Activated B cell treated with CpG ODN at 0.5 μM for 24 hours (primary cell): ENCODE measurements at regions not wholly inside any gene's neighbourhood (a gene's known extent, or its start where the extent isn't known, plus 50 kb on each side); places are given as distances from the start of the nearest gene placed in this dataset.

Experiments used
- ATAC-seq: fragments of 200-7000 bp; cut with Tn5 transposase; one replicate; pipeline ENCODE4 v1.10.0; 2021; ENCODE audit warnings: low read depth, mild to moderate bottlenecking, moderate library complexity
- CTCF ChIA-PET: fragments of 350-600 bp; sonication (Branson Sonifier 250); formaldehyde crosslinking; loops from one replicate; lab custom pipeline; 2021; ENCODE audit warnings: antibody characterized with exemption; lab: Charles Lee
- POLR2A ChIA-PET: fragments of 350-600 bp; sonication (Branson Sonifier 250); formaldehyde crosslinking; loops from one replicate; lab custom pipeline; 2021; ENCODE audit warnings: antibody characterized with exemption; lab: Charles Lee
- DNase-seq: peaks from one replicate; pipeline ENCODE4 v3.0.0; 2022
- H3K27ac Mint-ChIP-seq: one replicate; pipeline ENCODE4 v1.8.0; 2020; ENCODE audit warnings: mixed read lengths
- H3K27me3 Mint-ChIP-seq: one replicate; pipeline ENCODE4 v1.8.0; 2021; ENCODE audit warnings: mixed read lengths
- H3K36me3 Mint-ChIP-seq: one replicate; pipeline ENCODE4 v1.8.0; 2021; ENCODE audit warnings: low read depth, mixed read lengths
- H3K4me1 Mint-ChIP-seq: one replicate; pipeline ENCODE4 v1.8.0; 2021; ENCODE audit warnings: mixed read lengths
- H3K4me3 Mint-ChIP-seq: one replicate; pipeline ENCODE4 v1.8.0; 2020; ENCODE audit warnings: mild to moderate bottlenecking, mixed read lengths
- H3K9me3 Mint-ChIP-seq: one replicate; pipeline ENCODE4 v1.8.0; 2020; ENCODE audit warnings: mixed read lengths
- CTCF ChIP-seq: fragments of 200-600 bp; IDR thresholded peaks from one replicate; pipeline ENCODE4 v1.8.0; 2022; ENCODE audit warnings: antibody characterized with exemption, mild to moderate bottlenecking
- intact Hi-C: fragments of 100-400 bp; cut with micrococcal nuclease; formaldehyde crosslinking; loops from one replicate; pipeline ENCODE4 v1.15.1; 2024

DNA sequence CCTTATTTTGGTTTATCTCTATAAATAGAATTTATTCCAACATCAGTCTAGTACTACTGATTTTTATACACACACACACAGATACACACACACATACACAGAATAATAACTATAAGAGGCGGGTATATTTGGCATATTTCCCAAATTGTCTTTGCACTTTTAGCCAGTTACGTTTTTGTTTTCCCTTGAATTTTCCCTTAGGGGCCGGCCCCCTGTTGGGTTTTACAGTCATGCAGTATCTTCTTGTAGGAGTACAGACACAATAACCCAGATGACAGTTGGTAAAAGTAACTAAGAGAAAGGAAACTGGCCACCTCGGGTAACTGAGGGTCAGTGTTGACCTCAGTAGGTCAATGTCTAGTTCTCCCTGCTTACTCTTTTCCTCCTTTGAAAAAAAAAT lies 50.9 kb downstream of the DISP1 start:
- Mint-ChIP-seq H3K4me3 (no peak overlapping the region), H3K9me3 (no peaks in the 10 kb centered on the region), H3K4me1 (peaks cover 7% of the 10 kb centered on the region), H3K36me3 (peaks cover 6% of the 10 kb centered on the region), H3K27me3 (no peaks in the 10 kb centered on the region), H3K27ac (no peak overlapping the region)
- DNase-seq (no peak), ATAC-seq (no peak)
- CTCF ChIA-PET = no interaction called here
- POLR2A ChIA-PET = no interaction called here
- no peak for TF ChIP-seq CTCF
- intact Hi-C loops = no loop called here

DNA sequence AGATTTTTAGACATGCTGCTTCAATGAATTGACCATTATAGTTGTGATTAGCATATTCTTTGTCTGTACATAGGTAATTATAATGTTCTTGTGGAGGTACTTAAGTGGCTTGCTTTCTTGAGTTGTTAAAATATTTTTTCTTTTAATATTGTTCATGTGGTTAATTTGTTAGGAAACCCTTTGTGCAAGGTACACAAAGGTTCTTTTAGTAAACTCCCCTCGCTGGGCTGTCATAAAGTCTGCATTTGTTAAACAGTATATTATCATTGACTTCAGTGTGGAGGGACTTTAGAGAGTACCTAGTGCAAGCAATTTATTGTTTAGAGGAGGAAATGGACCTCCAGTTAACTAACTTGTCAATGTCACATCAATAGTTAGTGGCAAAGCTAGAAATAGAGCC lies 52.5 kb downstream of the DISP1 start:
- POLR2A ChIA-PET = no interaction called here
- H3K4me3 Mint-ChIP-seq = no peak overlapping the region
- no peak for TF ChIP-seq CTCF

GRCh38 chr1:222876182-222876581 lies 61.3 kb downstream of the DISP1 start:
- POLR2A ChIA-PET = no interaction called here
- intact Hi-C loops = no loop called here
- no peak overlapping the region for H3K27ac Mint-ChIP-seq
- TF ChIP-seq CTCF = no peak
- H3K9me3 Mint-ChIP-seq = peaks cover 2% of the 10 kb centered on the region
- CTCF ChIA-PET = no interaction called here
- H3K27me3 Mint-ChIP-seq = no peaks in the 10 kb centered on the region
- no peak for DNase-seq
- no peak for ATAC-seq
- H3K36me3 Mint-ChIP-seq = peaks cover 20% of the 10 kb centered on the region
- H3K4me1 Mint-ChIP-seq = peaks cover 13% of the 10 kb centered on the region
- no peak overlapping the region for H3K4me3 Mint-ChIP-seq

More for the DNA sequence above, 52.5 kb downstream of the DISP1 start:
- intact Hi-C loops = no loop called here
- no peak for DNase-seq
- Mint-ChIP-seq H3K27me3 (no peaks in the 10 kb centered on the region), H3K4me1 (peaks cover under 1% of the 10 kb centered on the region), H3K36me3 (peaks cover 6% of the 10 kb centered on the region), H3K9me3 (no peaks in the 10 kb centered on the region), H3K27ac (no peak overlapping the region)
- no peak for ATAC-seq
- CTCF ChIA-PET = no interaction called here

GRCh38 chr1:222877854-222878253 lies 63.0 kb downstream of the DISP1 start:
- Mint-ChIP-seq H3K36me3 (peaks cover 21% of the 10 kb centered on the region), H3K4me3 (no peak overlapping the region), H3K27ac (no peak overlapping the region), H3K9me3 (peaks cover 2% of the 10 kb centered on the region), H3K27me3 (no peaks in the 10 kb centered on the region), H3K4me1 (peaks cover 11% of the 10 kb centered on the region)
- ATAC-seq (no peak), DNase-seq (no peak)
- ChIA-PET POLR2A (no interaction called here), CTCF (no interaction called here)
- no peak for TF ChIP-seq CTCF
- intact Hi-C loops = no loop called here

DNA sequence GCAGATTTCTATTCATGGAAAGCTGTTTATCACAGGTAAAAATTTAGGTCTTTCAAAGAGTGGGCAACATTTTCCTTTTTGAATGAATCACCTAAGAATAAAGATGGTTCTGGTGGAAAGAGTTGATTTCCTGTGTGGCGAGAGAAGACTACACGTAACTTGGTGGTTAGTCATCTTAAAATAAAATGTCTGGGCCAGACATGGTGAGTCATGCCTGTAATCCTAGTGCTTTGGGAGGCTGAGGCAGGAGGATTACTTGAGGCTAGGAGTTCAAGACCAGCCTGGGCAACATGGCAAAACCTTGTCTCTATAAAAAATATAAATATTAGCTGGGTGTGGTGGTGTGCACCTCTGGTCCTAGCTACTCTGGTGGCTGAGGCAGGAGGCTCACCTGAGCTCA lies 65.7 kb downstream of the DISP1 start:
- Mint-ChIP-seq H3K4me1 (peaks cover 11% of the 10 kb centered on the region), H3K36me3 (peaks cover 15% of the 10 kb centered on the region), H3K4me3 (no peak overlapping the region), H3K9me3 (peaks cover 2% of the 10 kb centered on the region), H3K27me3 (no peaks in the 10 kb centered on the region), H3K27ac (no peak overlapping the region)
- intact Hi-C loops = no loop called here
- ChIA-PET POLR2A (no interaction called here), CTCF (no interaction called here)
- TF ChIP-seq CTCF = no peak
- no peak for ATAC-seq
- DNase-seq = no peak
